Lung (tissue), 11 donors: ENCODE measurements at regions not wholly inside any gene's neighbourhood (a gene's known extent, or its start where the extent isn't known, plus 50 kb on each side); places are given as distances from the start of the nearest gene placed in this dataset.

Experiments
- ATAC-seq: fragments of 200-7000 bp; cut with Tn5 transposase; one replicate; pipeline ENCODE4 v1.9.1; 2020; ENCODE audit warnings: moderate number of reproducible peaks; ENCODE audit not compliant: insufficient read depth, low FRiP score
- DNase-seq, 3 donors: peaks; one replicate each; pipeline ENCODE4 v3.0.0-alpha.2; 2013 to 2017
- H3K27ac ChIP-seq, 2 donors: one replicate each; pipeline ENCODE4 v1.5.1; 2013; ENCODE audit warnings: mild to moderate bottlenecking in 2 of 2, moderate library complexity in 2 of 2, control low read depth in 1 of 2, inconsistent platforms in 1 of 2, low read depth in 1 of 2, low read length in 1 of 2
- H3K27me3 ChIP-seq, 3 donors: one replicate each; pipeline ENCODE4 v1.5.1; 2013; ENCODE audit warnings: low read length in 2 of 3; ENCODE audit not compliant: control insufficient read depth in 3 of 3, insufficient read depth in 3 of 3
- H3K36me3 ChIP-seq, 4 donors: one replicate each; pipeline ENCODE4 v1.5.1; 2013; ENCODE audit warnings: low read length in 4 of 4, mild to moderate bottlenecking in 1 of 4, moderate library complexity in 1 of 4; ENCODE audit not compliant: control insufficient read depth in 4 of 4, insufficient read depth in 4 of 4
- H3K4me1 ChIP-seq, 5 donors: one replicate each; pipeline ENCODE4 v1.5.1; 2013; ENCODE audit warnings: low read length in 5 of 5, mild to moderate bottlenecking in 2 of 5, moderate library complexity in 1 of 5; ENCODE audit not compliant: control insufficient read depth in 5 of 5, insufficient read depth in 5 of 5
- H3K4me3 ChIP-seq: one replicate; pipeline ENCODE4 v1.5.1; 2013; ENCODE audit warnings: mild to moderate bottlenecking, control low read depth, moderate library complexity
- H3K9ac ChIP-seq, 2 donors: one replicate each; pipeline ENCODE4 v1.5.1; 2013; ENCODE audit warnings: low read length in 2 of 2, control low read depth in 1 of 2; ENCODE audit not compliant: insufficient read depth in 1 of 2
- H3K9me3 ChIP-seq, 4 donors: one replicate each; pipeline ENCODE4 v1.5.1; 2013; ENCODE audit warnings: low read length in 3 of 4, mild to moderate bottlenecking in 1 of 4, moderate library complexity in 1 of 4; ENCODE audit not compliant: control insufficient read depth in 4 of 4, insufficient read depth in 3 of 4
- WGBS, 2 donors: extraction: QIAGEN DNeasy Blood & Tissue Kit; methylation state at CpG; one replicate each; pipeline ENCODE4 v1.1.7; 2013; 5-methylcytosine and 5-hydroxymethylcytosine counted together
- TF ChIP-seq, protein P1 (sequence below): IDR thresholded peaks from 2 replicates; pipeline ENCODE4 v1.5.1; 2012; ENCODE audit warnings: mild to moderate bottlenecking; ENCODE audit errors: control extremely low read depth, extremely low read depth
- donor health status: control.
- donor health status: control.
- donor health status: Bipolar disorder and iron deficiency.
- donor health status: healthy.
- donor health status: DM: yes; HTN: yes; CAD: no.

DNA sequence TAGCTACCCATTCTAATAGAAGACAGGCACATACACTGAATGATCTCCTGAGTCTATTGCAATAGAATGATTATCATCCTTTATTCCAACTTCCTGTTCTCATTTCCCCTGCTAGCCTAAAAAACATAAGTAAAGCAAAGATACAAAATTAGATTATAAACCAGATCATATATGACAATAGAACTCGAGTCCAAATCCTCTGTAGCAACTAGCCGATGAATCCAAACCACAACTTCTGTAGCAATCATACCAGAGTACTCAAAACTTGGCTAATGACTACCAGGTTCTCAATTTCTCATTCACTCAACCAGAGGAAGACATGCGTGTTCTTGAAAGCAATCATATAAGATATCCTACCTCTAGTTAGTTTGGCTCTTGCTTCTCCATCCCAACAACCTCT is 622.1 kb downstream of the PSAT1 start:
- Histone ChIP-seq H3K36me3 (no peaks in the 10 kb centered on the region), H3K4me3 (no peak overlapping the region), H3K27ac (no peak overlapping the region), H3K27me3 (no peaks in the 10 kb centered on the region), H3K4me1 (no peaks in the 10 kb centered on the region), H3K9me3 (peaks cover 0 to 7% (median 0%) of the 10 kb centered on the region in 4 donors), H3K9ac (no peak overlapping the region)
- ATAC-seq (no peak), DNase-seq (no peak)
- 85 to 87% methylated on average over 3 of the region's 3 CpGs for WGBS, 2 donors
- TF ChIP-seq, protein P1, sequence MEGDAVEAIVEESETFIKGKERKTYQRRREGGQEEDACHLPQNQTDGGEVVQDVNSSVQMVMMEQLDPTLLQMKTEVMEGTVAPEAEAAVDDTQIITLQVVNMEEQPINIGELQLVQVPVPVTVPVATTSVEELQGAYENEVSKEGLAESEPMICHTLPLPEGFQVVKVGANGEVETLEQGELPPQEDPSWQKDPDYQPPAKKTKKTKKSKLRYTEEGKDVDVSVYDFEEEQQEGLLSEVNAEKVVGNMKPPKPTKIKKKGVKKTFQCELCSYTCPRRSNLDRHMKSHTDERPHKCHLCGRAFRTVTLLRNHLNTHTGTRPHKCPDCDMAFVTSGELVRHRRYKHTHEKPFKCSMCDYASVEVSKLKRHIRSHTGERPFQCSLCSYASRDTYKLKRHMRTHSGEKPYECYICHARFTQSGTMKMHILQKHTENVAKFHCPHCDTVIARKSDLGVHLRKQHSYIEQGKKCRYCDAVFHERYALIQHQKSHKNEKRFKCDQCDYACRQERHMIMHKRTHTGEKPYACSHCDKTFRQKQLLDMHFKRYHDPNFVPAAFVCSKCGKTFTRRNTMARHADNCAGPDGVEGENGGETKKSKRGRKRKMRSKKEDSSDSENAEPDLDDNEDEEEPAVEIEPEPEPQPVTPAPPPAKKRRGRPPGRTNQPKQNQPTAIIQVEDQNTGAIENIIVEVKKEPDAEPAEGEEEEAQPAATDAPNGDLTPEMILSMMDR = no peak

- Histone ChIP-seq H3K4me1 (no peaks in the 10 kb centered on the region), H3K9me3 (peaks cover 0 to 7% (median 0%) of the 10 kb centered on the region in 4 donors), H3K27me3 (no peaks in the 10 kb centered on the region), H3K9ac (no peak overlapping the region), H3K4me3 (no peak overlapping the region), H3K36me3 (no peaks in the 10 kb centered on the region), H3K27ac (no peak overlapping the region)
- 94% methylated on average over 2 of the region's 2 CpGs for WGBS, 2 donors
- TF ChIP-seq, protein P1 = no peak
- DNase-seq (no peak), ATAC-seq (no peak)
These were observed 622.8 kb downstream of the PSAT1 start for GRCh38 chr9:78919701-78920100.

- Histone ChIP-seq H3K27ac (no peak overlapping the region), H3K4me1 (no peaks in the 10 kb centered on the region), H3K9me3 (peaks cover 0 to 7% (median 0%) of the 10 kb centered on the region in 4 donors), H3K9ac (no peak overlapping the region), H3K27me3 (no peaks in the 10 kb centered on the region), H3K4me3 (no peak overlapping the region), H3K36me3 (no peaks in the 10 kb centered on the region)
- TF ChIP-seq, protein P1 = no peak
- ATAC-seq (no peak), DNase-seq (no peak)
- 62 to 86% methylated on average over 2 of the region's 2 CpGs for WGBS, 2 donors
These were observed 624.4 kb downstream of the PSAT1 start for GRCh38 chr9:78921341-78921740.

- ATAC-seq (no peak), DNase-seq (no peak)
- no peaks in the 10 kb centered on the region for H3K27me3 ChIP-seq
- H3K4me1 ChIP-seq = peaks cover 0 to 7% (median 0%) of the 10 kb centered on the region in 5 donors
- no peak overlapping the region for H3K27ac ChIP-seq
- TF ChIP-seq, protein P1 = no peak
- no peaks in the 10 kb centered on the region for H3K9me3 ChIP-seq
- no peak overlapping the region for H3K4me3 ChIP-seq
- 60 to 75% methylated on average over 1 of the region's 1 CpG for WGBS, 2 donors
- no peaks in the 10 kb centered on the region for H3K36me3 ChIP-seq
- no peak overlapping the region for H3K9ac ChIP-seq
These were observed 627.2 kb downstream of the PSAT1 start for GRCh38 chr9:78923966-78924659.
